ENCODE measurements at regions not wholly inside any gene's neighbourhood (a gene's known extent, or its start where the extent isn't known, plus 50 kb on each side); places are given as distances from the start of the nearest gene placed in this dataset.

GRCh38 chr4:17029964-17030363 lies 131.5 kb upstream of the LDB2 start:
- no peaks in the 10 kb centered on the region for H3K27me3 ChIP-seq (replicated peaks; ENCODE audit: insufficient read depth)
- no peaks in the 10 kb centered on the region for H3K36me3 ChIP-seq (ENCODE audit: low read depth)
- WGBS, 2 experiments (ENCODE audit: low coverage in 1 of 2, low lambda C conversion rate in 2 of 2, missing lambda C conversion rate in 2 of 2) = 26 to 45% methylated on average over 2 of the region's 2 CpGs
- no peak overlapping the region for H3K9ac ChIP-seq
- H3K27ac ChIP-seq = peak overlapping the region; percentile 48
- H3K79me2 ChIP-seq (ENCODE audit: insufficient read depth) = no peaks in the 10 kb centered on the region
- H3K9me3 ChIP-seq (ENCODE audit: low read depth) = no peaks in the 10 kb centered on the region
- no peaks in the 10 kb centered on the region for H4K20me1 ChIP-seq (ENCODE audit: insufficient read depth)
- TF ChIP-seq EZH2 (IDR thresholded peaks at IDR 0.05; ENCODE audit: insufficient read depth, poor library complexity, severe bottlenecking) = no peak
- TF ChIP-seq EZH2phosphoT487 (IDR thresholded peaks at IDR 0.05; ENCODE audit: insufficient read depth, low read depth) = no peak
- no peak overlapping the region for H3K4me2 ChIP-seq (ENCODE audit: unreplicated experiment)
- H3K4me3 ChIP-seq = no peak overlapping the region
- H2AFZ ChIP-seq = no peak overlapping the region
- DNase-seq = no peak
- peaks cover 47% of the 10 kb centered on the region for H3F3A ChIP-seq (ENCODE audit: insufficient read depth)
- peaks cover 51% of the 10 kb centered on the region for H3K4me1 ChIP-seq (ENCODE audit: insufficient read depth)
- H3K9me2 ChIP-seq (ENCODE audit: insufficient read depth) = no peaks in the 10 kb centered on the region
- in situ Hi-C loops (cut with MboI) = no loop called here

- no peak for TF ChIP-seq EZH2phosphoT487 (IDR thresholded peaks at IDR 0.05; ENCODE audit: insufficient read depth, low read depth)
- no peak for TF ChIP-seq EZH2 (IDR thresholded peaks at IDR 0.05; ENCODE audit: insufficient read depth, poor library complexity, severe bottlenecking)
- H3K79me2 ChIP-seq (ENCODE audit: insufficient read depth) = no peaks in the 10 kb centered on the region
- H3F3A ChIP-seq (ENCODE audit: insufficient read depth) = peaks cover 47% of the 10 kb centered on the region
- no peaks in the 10 kb centered on the region for H3K27me3 ChIP-seq (replicated peaks; ENCODE audit: insufficient read depth)
- in situ Hi-C loops (cut with MboI) = no loop called here
- 87 to 92% methylated on average over 7 of the region's 7 CpGs for WGBS, 2 experiments (ENCODE audit: low coverage in 1 of 2, low lambda C conversion rate in 2 of 2, missing lambda C conversion rate in 2 of 2)
- DNase-seq = no peak
- no peak overlapping the region for H3K4me2 ChIP-seq (ENCODE audit: unreplicated experiment)
- no peaks in the 10 kb centered on the region for H3K9me3 ChIP-seq (ENCODE audit: low read depth)
- no peaks in the 10 kb centered on the region for H3K9me2 ChIP-seq (ENCODE audit: insufficient read depth)
- no peak overlapping the region for H3K9ac ChIP-seq
- peaks cover 55% of the 10 kb centered on the region for H3K4me1 ChIP-seq (ENCODE audit: insufficient read depth)
- no peak overlapping the region for H3K4me3 ChIP-seq
- H3K27ac ChIP-seq = no peak overlapping the region
- H2AFZ ChIP-seq = no peak overlapping the region
- no peaks in the 10 kb centered on the region for H4K20me1 ChIP-seq (ENCODE audit: insufficient read depth)
- H3K36me3 ChIP-seq (ENCODE audit: low read depth) = no peaks in the 10 kb centered on the region
Observed at GRCh38 chr4:17029432-17029831, 131.0 kb upstream of the LDB2 start.

GRCh38 chr4:17027495-17027894 lies 129.1 kb upstream of the LDB2 start:
- no peaks in the 10 kb centered on the region for H4K20me1 ChIP-seq (ENCODE audit: insufficient read depth)
- DNase-seq = peak; percentile 98
- peaks cover 45% of the 10 kb centered on the region for H3K4me1 ChIP-seq (ENCODE audit: insufficient read depth)
- H2AFZ ChIP-seq = no peak overlapping the region
- no peak for TF ChIP-seq EZH2 (IDR thresholded peaks at IDR 0.05; ENCODE audit: insufficient read depth, poor library complexity, severe bottlenecking)
- no peak for TF ChIP-seq EZH2phosphoT487 (IDR thresholded peaks at IDR 0.05; ENCODE audit: insufficient read depth, low read depth)
- in situ Hi-C loops (cut with MboI) = no loop called here
- no peaks in the 10 kb centered on the region for H3K79me2 ChIP-seq (ENCODE audit: insufficient read depth)
- H3K4me3 ChIP-seq = no peak overlapping the region
- 28 to 31% methylated on average over 6 of the region's 6 CpGs for WGBS, 2 experiments (ENCODE audit: low coverage in 1 of 2, low lambda C conversion rate in 2 of 2, missing lambda C conversion rate in 2 of 2)
- no peaks in the 10 kb centered on the region for H3K9me2 ChIP-seq (ENCODE audit: insufficient read depth)
- H3K36me3 ChIP-seq (ENCODE audit: low read depth) = no peaks in the 10 kb centered on the region
- H3K27me3 ChIP-seq (replicated peaks; ENCODE audit: insufficient read depth) = no peaks in the 10 kb centered on the region
- no peaks in the 10 kb centered on the region for H3K9me3 ChIP-seq (ENCODE audit: low read depth)
- H3K4me2 ChIP-seq (ENCODE audit: unreplicated experiment) = no peak overlapping the region
- H3K27ac ChIP-seq = peak overlapping the region; percentile 59
- H3K9ac ChIP-seq = no peak overlapping the region
- peaks cover 34% of the 10 kb centered on the region for H3F3A ChIP-seq (ENCODE audit: insufficient read depth)

GRCh38 chr4:17024425-17024824 lies 126.0 kb upstream of the LDB2 start:
- no peaks in the 10 kb centered on the region for H3K27me3 ChIP-seq (replicated peaks; ENCODE audit: insufficient read depth)
- 95 to 100% methylated on average over 1 of the region's 1 CpG for WGBS, 2 experiments (ENCODE audit: low coverage in 1 of 2, low lambda C conversion rate in 2 of 2, missing lambda C conversion rate in 2 of 2)
- H3K79me2 ChIP-seq (ENCODE audit: insufficient read depth) = no peaks in the 10 kb centered on the region
- no peaks in the 10 kb centered on the region for H3K36me3 ChIP-seq (ENCODE audit: low read depth)
- TF ChIP-seq EZH2 (IDR thresholded peaks at IDR 0.05; ENCODE audit: insufficient read depth, poor library complexity, severe bottlenecking) (no peak), EZH2phosphoT487 (IDR thresholded peaks at IDR 0.05; ENCODE audit: insufficient read depth, low read depth) (no peak)
- no peak overlapping the region for H3K4me3 ChIP-seq
- no peaks in the 10 kb centered on the region for H4K20me1 ChIP-seq (ENCODE audit: insufficient read depth)
- no peak overlapping the region for H2AFZ ChIP-seq
- peaks cover 17% of the 10 kb centered on the region for H3F3A ChIP-seq (ENCODE audit: insufficient read depth)
- H3K9ac ChIP-seq = no peak overlapping the region
- in situ Hi-C loops (cut with MboI) = no loop called here
- DNase-seq = peak; percentile 40
- H3K9me3 ChIP-seq (ENCODE audit: low read depth) = no peaks in the 10 kb centered on the region
- peaks cover 28% of the 10 kb centered on the region for H3K4me1 ChIP-seq (ENCODE audit: insufficient read depth)
- no peak overlapping the region for H3K4me2 ChIP-seq (ENCODE audit: unreplicated experiment)
- H3K9me2 ChIP-seq (ENCODE audit: insufficient read depth) = no peaks in the 10 kb centered on the region
- H3K27ac ChIP-seq = no peak overlapping the region

GRCh38 chr4:17020901-17021300 lies 122.5 kb upstream of the LDB2 start:
- H3K36me3 ChIP-seq (ENCODE audit: low read depth) = no peaks in the 10 kb centered on the region
- no peak overlapping the region for H3K27ac ChIP-seq
- H3K9me2 ChIP-seq (ENCODE audit: insufficient read depth) = no peaks in the 10 kb centered on the region
- H3K9ac ChIP-seq = no peak overlapping the region
- H3K4me3 ChIP-seq = no peak overlapping the region
- H3K79me2 ChIP-seq (ENCODE audit: insufficient read depth) = no peaks in the 10 kb centered on the region
- H3K9me3 ChIP-seq (ENCODE audit: low read depth) = no peaks in the 10 kb centered on the region
- TF ChIP-seq EZH2 (IDR thresholded peaks at IDR 0.05; ENCODE audit: insufficient read depth, poor library complexity, severe bottlenecking) (no peak), EZH2phosphoT487 (IDR thresholded peaks at IDR 0.05; ENCODE audit: insufficient read depth, low read depth) (no peak)
- in situ Hi-C loops (cut with MboI) = no loop called here
- H3K4me1 ChIP-seq (ENCODE audit: insufficient read depth) = peaks cover 10% of the 10 kb centered on the region; the same call in 1 of the 2 replicates
- H3K27me3 ChIP-seq (replicated peaks; ENCODE audit: insufficient read depth) = no peaks in the 10 kb centered on the region
- DNase-seq = no peak
- no peak overlapping the region for H2AFZ ChIP-seq
- H4K20me1 ChIP-seq (ENCODE audit: insufficient read depth) = no peaks in the 10 kb centered on the region
- no peak overlapping the region for H3K4me2 ChIP-seq (ENCODE audit: unreplicated experiment)
- H3F3A ChIP-seq (ENCODE audit: insufficient read depth) = no peaks in the 10 kb centered on the region
- WGBS, 2 experiments (ENCODE audit: low coverage in 1 of 2, low lambda C conversion rate in 2 of 2, missing lambda C conversion rate in 2 of 2) = 91 to 94% methylated on average over 4 of the region's 4 CpGs
